ENCODE measurements at regions not wholly inside any gene's neighbourhood (a gene's known extent, or its start where the extent isn't known, plus 50 kb on each side); places are given as distances from the start of the nearest gene placed in this dataset.

DNA sequence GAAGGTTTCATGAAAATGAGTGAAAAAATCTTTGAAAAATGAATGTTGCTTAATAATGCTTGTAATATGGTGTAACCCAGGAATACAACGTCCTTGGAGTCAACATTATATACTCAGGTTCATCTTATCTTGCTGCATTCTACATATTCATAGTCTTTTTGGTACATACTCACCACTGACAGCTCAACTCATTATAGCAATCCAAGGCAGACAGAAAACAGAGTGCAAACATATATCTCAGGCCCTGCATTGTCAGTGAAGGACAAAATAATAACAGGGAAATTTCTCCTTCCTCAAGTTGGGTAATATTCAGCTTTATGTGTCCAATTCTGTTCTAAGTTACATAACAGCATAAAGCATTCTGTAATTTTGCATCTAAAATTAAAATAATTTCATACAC is 1353.0 kb upstream of the SEL1L start:
- ATAC-seq (ENCODE audit: insufficient read depth, low read depth) (no peak), DNase-seq (no peak)
- TF ChIP-seq EZH2 (IDR thresholded peaks at IDR 0.05; ENCODE audit: borderline replicate concordance, low read depth, low read length, severe bottlenecking) = no peak
- TF ChIP-seq, protein P1, sequence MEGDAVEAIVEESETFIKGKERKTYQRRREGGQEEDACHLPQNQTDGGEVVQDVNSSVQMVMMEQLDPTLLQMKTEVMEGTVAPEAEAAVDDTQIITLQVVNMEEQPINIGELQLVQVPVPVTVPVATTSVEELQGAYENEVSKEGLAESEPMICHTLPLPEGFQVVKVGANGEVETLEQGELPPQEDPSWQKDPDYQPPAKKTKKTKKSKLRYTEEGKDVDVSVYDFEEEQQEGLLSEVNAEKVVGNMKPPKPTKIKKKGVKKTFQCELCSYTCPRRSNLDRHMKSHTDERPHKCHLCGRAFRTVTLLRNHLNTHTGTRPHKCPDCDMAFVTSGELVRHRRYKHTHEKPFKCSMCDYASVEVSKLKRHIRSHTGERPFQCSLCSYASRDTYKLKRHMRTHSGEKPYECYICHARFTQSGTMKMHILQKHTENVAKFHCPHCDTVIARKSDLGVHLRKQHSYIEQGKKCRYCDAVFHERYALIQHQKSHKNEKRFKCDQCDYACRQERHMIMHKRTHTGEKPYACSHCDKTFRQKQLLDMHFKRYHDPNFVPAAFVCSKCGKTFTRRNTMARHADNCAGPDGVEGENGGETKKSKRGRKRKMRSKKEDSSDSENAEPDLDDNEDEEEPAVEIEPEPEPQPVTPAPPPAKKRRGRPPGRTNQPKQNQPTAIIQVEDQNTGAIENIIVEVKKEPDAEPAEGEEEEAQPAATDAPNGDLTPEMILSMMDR (IDR thresholded peaks at IDR 0.05; ENCODE audit: borderline replicate concordance, extremely low read depth, low read length, poor library complexity, severe bottlenecking) = no peak
- Histone ChIP-seq H3K9ac (ENCODE audit: low read depth, low read length) (no peak overlapping the region), H2AFZ (ENCODE audit: low read depth, low read length) (no peak overlapping the region), H3K36me3 (ENCODE audit: insufficient read depth, low read length) (no peaks in the 10 kb centered on the region), H3K4me3 (ENCODE audit: low read depth in 1 of 2, low read length in 2 of 2) (no peak overlapping the region), H3K27ac (ENCODE audit: low read length) (no peak overlapping the region), H3K4me1 (ENCODE audit: insufficient read depth, low read length) (no peaks in the 10 kb centered on the region), H4K20me1 (ENCODE audit: insufficient read depth, low read length) (no peaks in the 10 kb centered on the region), H3K27me3 (ENCODE audit: insufficient read depth, low read length, poor library complexity) (no peaks in the 10 kb centered on the region), H3K4me2 (ENCODE audit: insufficient read depth, low read length) (no peak overlapping the region), H3K79me2 (ENCODE audit: insufficient read depth, low read length) (no peaks in the 10 kb centered on the region), H3K9me3 (ENCODE audit: insufficient read depth, low read length, severe bottlenecking) (no peaks in the 10 kb centered on the region)

DNA sequence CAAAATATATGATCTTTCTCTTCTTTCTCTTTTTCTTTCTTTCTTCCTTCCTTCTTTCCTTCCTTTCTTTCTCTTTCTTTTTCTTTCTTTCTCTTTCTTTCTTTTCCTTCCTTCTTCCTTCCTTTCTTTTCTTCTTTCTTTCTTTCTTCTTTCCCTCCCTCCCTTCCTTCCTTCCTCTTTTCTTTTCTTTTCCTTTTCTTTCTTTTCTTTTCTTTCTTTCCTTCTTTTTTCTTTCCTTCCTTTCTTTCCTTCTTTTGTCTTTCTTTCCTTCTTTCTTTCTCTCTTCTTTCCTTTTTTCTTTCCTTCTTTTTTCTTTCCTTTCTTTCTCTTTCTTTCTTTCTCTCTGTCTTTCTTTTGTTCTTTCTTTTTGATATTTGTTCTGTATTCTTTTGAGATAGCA is 1356.0 kb upstream of the SEL1L start:
- DNase-seq = no peak
- Histone ChIP-seq H3K27me3 (ENCODE audit: insufficient read depth, low read length, poor library complexity) (no peaks in the 10 kb centered on the region), H2AFZ (ENCODE audit: low read depth, low read length) (no peak overlapping the region), H3K36me3 (ENCODE audit: insufficient read depth, low read length) (no peaks in the 10 kb centered on the region), H3K27ac (ENCODE audit: low read length) (no peak overlapping the region), H3K9ac (ENCODE audit: low read depth, low read length) (no peak overlapping the region), H3K79me2 (ENCODE audit: insufficient read depth, low read length) (no peaks in the 10 kb centered on the region), H3K9me3 (ENCODE audit: insufficient read depth, low read length, severe bottlenecking) (no peaks in the 10 kb centered on the region), H4K20me1 (ENCODE audit: insufficient read depth, low read length) (no peaks in the 10 kb centered on the region), H3K4me1 (ENCODE audit: insufficient read depth, low read length) (no peaks in the 10 kb centered on the region), H3K4me2 (ENCODE audit: insufficient read depth, low read length) (no peak overlapping the region), H3K4me3 (ENCODE audit: low read depth in 1 of 2, low read length in 2 of 2) (no peak overlapping the region)
- no peak for TF ChIP-seq EZH2 (IDR thresholded peaks at IDR 0.05; ENCODE audit: borderline replicate concordance, low read depth, low read length, severe bottlenecking)
- TF ChIP-seq, protein P1 (IDR thresholded peaks at IDR 0.05; ENCODE audit: borderline replicate concordance, extremely low read depth, low read length, poor library complexity, severe bottlenecking) = no peak
- ATAC-seq (ENCODE audit: insufficient read depth, low read depth) = no peak

DNA sequence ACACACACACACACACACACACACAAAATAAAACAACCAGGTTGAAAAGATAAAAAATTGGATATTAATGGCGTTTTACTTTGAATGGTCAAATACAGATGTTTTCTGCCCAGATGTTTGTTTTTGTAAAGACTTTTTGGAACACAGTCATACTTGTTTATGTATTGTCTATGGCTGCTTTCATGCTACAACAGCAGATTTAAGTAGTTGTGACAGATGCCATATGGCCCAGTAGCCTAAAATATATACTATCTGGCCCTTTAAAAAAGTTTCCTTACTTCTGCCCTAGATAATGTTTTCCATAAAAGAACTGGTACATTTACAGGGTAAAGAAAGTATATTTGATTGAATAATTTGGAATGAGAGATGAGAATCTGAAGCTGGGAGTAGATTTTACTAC is 1362.8 kb upstream of the SEL1L start:
- no peak for ATAC-seq (ENCODE audit: insufficient read depth, low read depth)

More for the DNA sequence above, 1362.8 kb upstream of the SEL1L start:
- Histone ChIP-seq H3K79me2 (ENCODE audit: insufficient read depth, low read length) (no peaks in the 10 kb centered on the region), H3K4me3 (ENCODE audit: low read depth in 1 of 2, low read length in 2 of 2) (no peak overlapping the region), H2AFZ (ENCODE audit: low read depth, low read length) (no peak overlapping the region), H4K20me1 (ENCODE audit: insufficient read depth, low read length) (no peaks in the 10 kb centered on the region), H3K4me2 (ENCODE audit: insufficient read depth, low read length) (no peak overlapping the region), H3K4me1 (ENCODE audit: insufficient read depth, low read length) (no peaks in the 10 kb centered on the region), H3K27ac (ENCODE audit: low read length) (no peak overlapping the region), H3K9ac (ENCODE audit: low read depth, low read length) (no peak overlapping the region), H3K36me3 (ENCODE audit: insufficient read depth, low read length) (no peaks in the 10 kb centered on the region), H3K9me3 (ENCODE audit: insufficient read depth, low read length, severe bottlenecking) (no peaks in the 10 kb centered on the region), H3K27me3 (ENCODE audit: insufficient read depth, low read length, poor library complexity) (no peaks in the 10 kb centered on the region)
- no peak for TF ChIP-seq EZH2 (IDR thresholded peaks at IDR 0.05; ENCODE audit: borderline replicate concordance, low read depth, low read length, severe bottlenecking)
- TF ChIP-seq, protein P1 (IDR thresholded peaks at IDR 0.05; ENCODE audit: borderline replicate concordance, extremely low read depth, low read length, poor library complexity, severe bottlenecking) = no peak
- DNase-seq = no peak

All from DND-41 (cell line).